8988T (cell line): ENCODE measurements at regions not wholly inside any gene's neighbourhood (a gene's known extent, or its start where the extent isn't known, plus 50 kb on each side); places are given as distances from the start of the nearest gene placed in this dataset.
"Not testable (repeated sequence)": the region's sequence is repeated elsewhere in the genome, so short reads cannot be mapped to it uniquely, and the experiment has no call there.

ENCODE experiments used
- DNase-seq: peaks from one replicate; pipeline ENCODE4 v3.0.0; 2011

DNA sequence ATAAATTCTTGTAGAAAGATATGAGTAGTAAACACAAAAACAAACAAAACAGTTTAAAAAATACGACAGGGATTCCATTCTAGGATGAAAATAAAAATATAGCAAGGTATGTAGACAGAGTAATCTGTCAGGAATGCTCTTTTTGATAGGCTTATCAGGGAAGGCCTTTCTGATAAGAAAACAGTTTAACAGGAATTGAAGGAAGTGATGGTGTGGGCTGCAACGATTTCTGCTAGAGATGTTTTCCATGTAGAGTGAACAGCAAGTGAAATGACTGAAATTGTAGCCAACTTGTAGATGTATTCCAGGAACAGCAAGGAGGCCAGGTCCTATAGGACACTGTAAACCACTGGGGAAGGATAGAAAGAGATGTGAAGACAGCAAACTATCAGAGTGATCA, 689.7 kb upstream of the GJE1 start:
- DNase-seq = no peak

DNA sequence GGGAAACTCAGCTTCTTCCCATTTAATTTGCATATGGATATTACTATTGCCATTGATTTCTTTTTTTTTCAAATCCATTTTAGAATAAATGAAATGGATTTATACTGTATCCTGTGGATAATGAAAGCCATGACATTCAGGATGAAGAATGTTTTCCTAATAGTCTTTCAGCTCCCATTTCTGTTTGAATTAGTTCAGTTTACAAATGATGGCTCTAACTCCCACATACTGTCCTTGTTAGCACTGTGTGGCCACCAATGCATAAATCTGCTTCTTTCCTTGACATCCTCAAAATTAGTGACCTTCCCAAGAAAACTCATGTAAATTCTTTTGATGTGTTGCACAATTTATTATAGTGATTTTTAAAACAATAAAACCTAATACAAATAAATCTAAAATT, 693.2 kb upstream of the GJE1 start:
- no peak for DNase-seq

DNA sequence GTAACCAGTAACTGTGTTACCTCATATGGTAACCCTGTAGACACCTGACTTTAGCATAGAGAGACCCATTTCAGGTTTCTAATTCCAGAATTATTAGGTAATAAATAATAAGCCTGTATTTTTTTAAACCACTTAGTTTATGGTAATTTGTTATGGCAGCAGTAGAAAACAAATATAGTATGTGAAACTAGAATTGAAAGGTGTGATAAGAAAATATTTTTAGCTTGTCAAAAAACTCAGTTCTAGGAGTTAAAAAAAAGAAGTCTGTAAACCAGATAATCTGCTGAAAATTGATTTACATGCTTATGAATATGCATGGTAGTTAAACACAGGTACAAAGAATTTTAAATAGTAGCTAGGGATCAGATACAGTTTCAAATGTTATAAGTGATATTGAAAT, 695.0 kb upstream of the GJE1 start:
- DNase-seq = no peak

DNA sequence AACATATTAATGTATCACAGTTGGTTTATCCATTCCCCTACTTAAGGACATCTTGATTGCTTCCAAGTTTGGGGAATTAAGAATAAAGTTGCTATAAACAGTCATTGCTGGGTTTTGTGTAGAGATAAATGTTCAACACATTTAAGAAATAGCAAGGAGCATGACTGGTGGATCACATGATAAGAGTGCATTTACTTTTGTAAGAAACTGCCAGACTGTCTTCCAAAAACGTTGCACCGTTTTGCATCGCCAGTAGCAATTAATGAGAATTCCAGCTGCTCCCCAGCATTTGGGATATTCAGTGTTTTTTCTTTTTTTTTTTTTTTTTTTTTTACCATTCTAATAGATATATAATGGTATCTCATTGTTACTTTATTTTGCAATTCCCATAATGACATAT, 695.7 kb upstream of the GJE1 start:
- no peak for DNase-seq

DNA sequence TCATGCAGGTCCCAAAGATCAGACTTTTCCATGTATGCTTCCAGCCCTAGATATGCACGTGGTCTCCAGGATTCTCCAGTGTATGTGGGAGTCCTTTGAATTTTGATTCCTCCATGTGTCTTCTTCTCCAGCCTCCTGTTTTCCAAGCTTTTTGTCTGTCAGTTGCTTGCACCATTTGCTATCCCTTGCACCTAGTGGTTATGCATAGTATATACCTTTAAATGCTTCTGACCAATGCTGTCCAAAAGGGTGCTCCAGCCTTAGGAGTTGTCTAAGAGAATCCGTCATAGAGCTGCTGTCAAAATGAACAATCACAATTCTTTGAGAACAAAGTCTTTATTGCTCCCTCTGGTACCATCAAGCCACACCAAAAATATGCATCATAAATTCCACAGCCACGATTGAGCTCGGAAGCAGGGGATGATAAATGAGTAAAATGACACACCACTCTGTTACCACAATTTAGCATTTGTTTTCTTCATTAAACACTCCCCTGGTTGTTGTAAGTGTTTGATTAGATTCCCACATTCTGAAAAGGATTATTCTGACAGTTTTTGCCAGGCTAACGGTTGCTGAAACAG, 706.2 kb upstream of the GJE1 start:
- no peak for DNase-seq

DNA sequence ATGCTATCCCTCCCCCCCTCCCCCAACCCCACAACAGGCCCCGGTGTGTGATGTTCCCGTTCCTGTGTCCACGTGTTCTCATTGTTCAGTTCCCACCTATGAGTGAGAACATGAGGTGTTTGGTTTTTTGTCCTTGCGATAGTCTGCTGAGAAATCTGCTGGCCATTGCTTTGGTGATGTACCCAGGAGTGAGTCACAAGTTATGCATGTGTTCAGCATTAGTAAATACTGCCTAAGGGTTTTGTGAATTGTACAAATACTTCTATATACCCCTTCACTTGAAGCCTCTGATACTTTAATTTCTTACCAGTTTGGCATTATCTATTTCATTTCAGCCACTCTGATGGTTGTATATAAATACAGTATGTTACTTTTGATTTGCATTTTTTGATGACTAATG, 711.3 kb upstream of the GJE1 start:
- DNase-seq = no peak

DNA sequence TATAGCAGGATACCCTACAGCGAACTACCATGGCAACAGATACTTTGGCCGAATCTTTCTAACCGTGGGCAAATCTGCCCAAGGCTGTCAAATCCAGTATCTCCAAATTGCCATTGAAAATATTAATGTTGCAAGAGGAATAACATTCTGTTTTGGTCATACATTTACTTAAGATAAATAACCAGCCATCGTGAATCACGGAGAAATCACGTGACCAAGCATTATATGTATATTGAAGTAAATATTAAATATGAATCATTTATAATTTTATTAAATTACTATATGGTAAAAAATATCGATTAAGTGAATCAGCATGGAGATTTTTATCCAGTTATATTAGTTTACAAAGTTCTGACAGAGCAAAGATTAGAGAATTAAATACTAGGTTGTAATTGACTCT, 714.6 kb upstream of the GJE1 start:
- no peak for DNase-seq

DNA sequence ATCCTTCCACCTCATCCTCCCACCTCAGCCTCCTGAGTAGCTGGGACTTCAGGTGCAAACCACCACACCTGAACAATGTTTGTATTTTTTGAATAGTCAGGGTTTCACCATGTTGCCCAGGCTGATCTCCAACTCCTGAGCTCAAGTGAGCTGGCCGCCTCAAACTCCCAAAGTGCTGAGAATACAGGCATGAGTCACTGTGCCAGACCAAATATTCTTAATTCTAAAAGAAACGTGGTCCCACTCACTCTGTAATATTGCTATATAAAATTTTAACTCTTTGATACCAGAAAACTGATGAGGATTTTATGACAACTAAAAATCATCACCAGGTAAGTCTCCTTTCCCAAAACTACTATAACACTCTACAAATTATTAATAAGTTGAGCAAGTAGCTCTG, 716.8 kb upstream of the GJE1 start:
- no peak for DNase-seq

DNA sequence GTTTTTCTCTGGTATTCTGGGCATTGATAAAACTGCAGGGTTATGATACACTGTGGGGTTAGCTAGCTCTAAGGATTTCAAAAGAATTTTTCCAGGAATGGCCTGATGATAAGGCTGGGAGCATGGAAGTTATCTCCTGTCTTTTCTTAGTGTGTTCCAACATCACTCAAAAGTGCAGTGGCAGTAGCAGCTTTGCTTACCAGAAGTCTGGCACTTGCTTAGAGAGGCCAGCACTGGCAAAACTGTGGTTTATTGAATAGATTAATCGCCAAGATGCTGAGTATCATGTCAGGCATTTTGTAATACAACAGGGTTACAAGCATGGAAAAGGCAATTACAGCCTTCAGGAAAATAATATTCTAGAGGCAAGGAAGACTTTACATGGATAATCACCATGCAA, 719.5 kb upstream of the GJE1 start:
- DNase-seq = no peak

DNA sequence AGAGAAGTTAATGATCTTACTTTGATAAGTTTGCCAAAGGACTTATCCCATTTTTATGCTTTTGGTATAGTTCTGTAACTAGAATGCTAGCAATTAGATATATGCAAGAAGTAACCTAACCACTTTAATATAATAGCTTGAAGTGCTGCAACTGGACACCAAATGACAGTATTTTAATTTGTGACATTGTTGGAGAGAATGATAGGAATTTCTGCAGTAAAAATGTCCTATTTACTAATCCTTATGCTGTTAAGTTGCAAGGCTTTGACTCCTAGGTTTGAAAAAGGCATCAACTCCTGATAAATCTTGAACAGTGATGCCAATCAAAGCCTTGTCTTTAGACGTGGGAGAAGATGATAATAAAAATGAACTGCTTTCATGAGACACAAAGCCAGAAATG, 726.0 kb upstream of the GJE1 start:
- no peak for DNase-seq

DNA sequence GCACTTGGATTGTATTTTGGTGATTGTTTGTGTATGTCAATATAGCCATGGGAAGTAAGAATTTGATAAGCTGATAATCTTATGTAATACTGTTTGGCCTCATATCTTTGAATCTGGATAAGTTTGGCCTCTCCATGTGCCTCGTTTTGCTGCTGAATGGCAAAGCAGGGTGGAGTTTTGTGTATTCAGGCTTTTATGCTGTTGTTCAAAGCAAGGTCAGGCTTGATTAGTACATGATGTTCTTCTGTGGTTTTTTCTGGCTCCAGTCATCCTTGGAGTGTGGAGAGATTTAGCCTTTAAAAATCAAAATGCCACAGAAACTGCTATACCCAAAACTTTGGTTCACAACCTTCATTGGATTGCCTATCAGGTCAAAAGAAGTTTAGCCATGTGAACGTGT, 728.9 kb upstream of the GJE1 start:
- DNase-seq = no peak

DNA sequence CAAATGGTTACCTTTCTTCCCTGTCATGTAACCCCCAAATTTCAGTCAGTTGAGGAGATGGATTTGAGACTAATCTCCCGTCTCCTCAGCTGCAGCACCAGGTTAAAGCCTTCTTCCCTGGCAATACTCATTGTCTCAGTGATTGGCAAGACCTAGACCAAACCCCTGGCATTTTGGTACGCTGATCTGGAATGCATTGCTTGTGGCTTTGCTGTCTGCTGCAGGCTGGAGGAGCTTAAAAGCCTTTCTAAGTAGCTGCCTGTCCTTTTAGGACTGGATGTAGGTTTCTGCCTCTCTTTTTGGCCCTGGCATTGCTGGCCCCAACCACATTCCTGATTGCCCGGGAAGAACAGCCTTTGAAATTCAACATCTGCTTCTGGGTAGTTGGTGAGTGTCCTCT, 729.6 kb upstream of the GJE1 start:
- DNase-seq = no peak

DNA sequence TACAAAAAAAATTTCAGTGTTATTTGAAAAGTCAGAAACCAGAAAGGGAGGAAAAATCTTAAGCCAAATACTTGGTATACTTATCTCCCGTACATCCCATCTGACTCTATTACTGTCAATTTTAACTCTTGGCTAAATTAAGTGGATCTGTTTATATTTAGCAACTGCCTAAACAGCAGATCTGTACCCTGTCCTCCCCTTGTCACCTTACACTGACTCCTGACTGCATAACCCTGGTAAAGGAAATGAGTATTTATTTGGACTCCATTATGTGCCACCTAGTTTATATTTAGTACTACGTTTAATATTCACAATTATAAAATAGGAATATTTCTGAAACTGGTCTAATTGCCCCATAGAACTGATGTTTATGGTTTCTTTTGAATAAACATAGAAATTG, 730.2 kb upstream of the GJE1 start:
- no peak for DNase-seq

DNA sequence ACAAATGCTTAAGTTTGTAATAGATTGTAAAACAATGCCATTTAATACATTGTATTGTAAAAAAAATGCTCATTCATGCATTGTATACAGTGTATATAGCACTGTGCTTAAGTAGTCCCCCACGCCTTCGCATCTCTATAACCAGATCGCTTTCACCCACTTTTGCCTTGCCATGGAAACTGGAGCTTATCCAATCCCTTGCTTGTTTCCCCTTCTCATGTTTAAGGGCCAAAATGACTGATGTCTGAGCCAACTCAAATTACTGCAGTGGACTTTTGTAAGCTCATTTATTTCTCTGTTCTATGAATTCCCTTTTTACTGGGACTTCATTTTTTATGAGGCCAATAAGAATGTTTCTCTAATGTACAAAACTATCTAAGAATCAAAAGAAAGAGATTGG, 730.9 kb upstream of the GJE1 start:
- DNase-seq = no peak

DNA sequence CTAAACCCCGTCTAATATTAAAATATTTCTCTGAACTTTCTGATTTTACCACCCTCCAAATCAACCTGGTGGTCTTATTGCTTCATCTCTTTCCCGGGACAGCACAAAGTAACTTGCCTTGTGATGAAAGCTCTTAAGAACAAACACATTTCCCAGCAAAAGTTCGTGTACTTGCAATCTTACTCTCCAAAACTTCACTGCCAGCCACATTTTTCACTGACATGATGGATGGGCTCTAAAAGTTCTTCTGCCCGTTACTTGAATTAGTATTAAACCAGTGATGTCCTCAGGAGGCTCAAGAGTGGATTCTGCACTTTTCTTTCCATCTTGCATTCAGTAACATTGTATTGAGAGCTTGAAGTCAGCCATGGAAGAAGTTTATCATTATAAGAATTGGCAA, 731.6 kb upstream of the GJE1 start:
- DNase-seq = no peak

DNA sequence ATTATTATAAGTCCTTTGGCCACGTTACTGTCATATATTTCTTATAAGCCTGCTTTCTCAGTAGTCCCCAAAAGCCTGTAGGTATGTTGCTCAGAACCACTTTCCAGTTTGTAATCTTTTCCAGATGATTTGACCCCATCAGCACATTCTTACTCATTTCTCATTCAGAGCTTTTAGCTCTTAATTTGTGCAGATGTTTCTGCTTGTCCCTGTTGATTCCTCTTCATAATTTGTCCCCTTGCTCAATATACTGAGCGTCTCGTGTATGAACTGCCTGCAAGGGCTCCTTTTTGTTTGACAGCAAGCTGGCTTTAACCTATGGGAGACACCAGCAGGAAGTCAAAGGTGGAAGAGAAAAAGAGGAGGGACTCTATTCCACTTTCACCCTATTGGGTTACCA, 733.8 kb upstream of the GJE1 start:
- no peak for DNase-seq

DNA sequence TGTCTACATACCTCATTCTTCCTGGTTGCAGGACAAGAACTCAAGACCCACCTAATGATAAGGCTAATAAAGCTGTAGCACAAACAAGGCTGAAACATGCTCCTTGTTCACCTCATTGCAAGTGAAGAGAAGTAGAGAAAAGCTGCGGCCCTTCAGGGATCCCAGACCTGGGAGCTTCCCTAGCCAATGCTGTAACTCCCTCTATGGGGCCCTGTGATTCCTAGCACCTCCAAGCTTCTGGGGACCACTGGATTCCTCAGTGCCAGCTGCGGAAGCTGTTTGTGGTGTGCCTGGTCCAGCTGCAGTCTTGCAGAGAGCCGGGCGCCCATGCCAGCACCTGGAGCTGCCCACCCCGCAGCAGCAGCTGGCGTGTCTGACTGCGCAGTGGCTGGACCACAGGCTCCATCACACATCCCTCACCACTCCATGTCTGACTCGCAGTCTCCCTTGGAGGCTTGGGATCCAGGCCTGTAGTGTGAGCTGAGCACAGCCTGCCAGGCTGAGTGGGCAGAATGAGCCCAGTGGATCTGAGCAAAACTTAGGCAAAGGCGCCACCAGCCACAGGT, 737.2 kb upstream of the GJE1 start:
- DNase-seq = no peak

DNA sequence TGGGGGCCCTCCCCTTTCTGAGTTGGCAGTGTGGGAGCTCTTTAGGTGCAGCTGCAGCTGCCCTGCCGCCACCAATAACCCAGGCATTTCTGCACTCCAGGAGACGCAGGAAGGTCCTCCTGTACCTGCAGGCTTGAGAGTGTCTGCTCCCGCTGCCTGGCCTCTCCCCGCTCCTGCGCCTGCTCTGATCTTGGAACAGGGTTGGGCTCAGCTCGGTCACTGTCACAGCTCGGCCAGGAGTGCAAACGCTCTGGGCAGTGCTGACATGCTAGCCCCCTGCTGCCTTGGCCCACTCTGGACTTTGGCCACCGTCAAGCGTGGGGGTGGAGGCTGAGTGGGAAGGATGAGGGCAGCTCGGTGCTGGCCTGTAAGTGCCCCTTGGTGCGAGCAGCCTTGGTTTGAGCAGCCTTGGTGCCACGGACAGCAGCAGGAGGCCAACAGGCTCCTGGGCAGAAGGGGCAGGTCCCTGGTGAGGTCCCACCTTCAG, 738.1 kb upstream of the GJE1 start:
- DNase-seq = no peak

DNA sequence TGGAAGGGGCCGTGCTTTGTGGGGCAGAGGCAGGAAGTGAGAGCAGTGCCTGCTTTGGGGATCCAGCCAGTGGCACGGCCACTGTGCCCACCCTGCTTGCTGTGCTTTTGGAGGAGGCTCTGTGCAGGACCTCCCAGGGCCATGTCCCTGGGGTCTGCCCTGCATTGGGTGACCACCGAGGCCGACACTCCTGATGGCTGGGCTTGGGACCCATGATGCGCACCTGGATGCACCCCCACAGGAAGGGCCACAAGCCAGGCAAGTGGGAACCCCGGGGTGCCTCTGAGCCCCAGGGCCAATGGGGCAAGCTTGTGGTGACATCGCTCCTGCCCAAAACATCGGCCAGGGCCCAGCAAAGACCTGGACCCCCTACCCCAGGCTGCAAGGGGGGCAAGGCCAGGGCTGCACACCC, 738.6 kb upstream of the GJE1 start:
- DNase-seq = no peak

DNA sequence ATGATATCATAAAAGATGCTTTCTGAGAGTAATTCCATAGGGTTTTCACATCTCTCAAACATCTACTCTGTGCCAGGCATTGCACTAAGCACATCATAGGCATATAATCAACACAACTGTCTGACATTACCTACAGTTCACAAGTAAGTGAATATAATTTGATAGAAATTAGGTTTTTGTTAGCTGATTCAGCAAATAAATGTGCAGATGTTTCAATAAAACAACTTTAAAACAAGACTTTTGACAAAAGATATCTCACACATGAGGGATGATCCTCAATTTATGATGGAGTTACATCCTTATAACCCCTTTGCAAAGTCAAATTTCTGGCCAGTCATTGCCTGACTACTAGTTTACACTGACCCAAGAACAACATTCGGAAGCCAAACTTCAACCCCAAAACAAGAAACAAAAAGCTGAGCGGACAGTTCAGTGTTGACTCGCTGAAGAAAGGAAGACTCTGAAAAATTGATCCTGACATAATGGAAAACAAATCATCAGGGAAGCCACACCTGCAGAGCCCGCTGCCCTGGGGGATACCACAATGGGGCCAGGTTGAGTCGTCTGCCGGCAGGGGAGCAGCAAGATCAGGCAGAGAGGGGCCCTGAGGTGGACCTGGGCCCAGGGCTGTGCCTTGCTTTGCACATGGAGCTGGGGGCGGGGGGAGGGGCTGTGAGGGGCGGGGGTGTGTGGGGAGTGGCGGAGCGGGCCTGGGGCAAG, 739.2 kb upstream of the GJE1 start:
- DNase-seq = no peak

DNA sequence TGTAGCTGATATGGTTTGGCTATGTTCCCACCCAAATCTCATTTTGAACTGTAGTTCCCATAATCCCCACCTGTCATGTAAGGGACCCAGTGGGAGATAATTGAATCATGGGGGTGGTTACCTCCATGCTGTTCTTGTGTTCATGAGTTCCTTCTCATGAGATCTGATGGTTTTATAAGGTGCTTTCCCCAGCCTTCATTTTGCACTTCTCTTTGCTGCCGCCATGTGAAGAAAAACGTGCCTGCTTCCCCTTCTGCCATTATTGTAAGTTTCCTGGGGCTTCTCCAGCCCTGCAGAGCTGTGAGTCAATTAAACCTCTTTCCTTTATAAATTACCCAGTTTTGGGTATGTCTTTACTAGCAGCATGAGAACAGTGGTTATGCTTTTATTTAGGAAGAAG, 741.6 kb upstream of the GJE1 start:
- DNase-seq = not testable (repeated sequence)

DNA sequence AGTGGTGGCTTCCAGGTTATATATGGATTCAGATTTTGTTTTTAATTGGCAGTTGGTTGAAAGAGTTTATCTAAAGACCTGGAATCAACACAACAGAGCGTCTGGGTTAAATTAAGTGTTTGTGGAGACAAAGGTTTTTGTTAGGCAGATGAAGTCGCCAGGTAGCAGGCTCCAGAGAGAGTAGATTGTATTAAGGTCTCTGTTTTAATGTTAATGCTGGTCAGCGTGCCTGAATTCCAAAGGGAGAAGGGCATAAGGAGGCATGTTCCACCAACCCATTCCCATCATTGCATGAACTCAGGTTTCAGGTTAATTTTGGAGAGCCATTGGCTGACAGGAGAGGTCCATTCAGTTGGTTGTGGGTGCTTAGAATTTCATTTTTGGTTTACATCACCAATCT, 744.1 kb upstream of the GJE1 start:
- DNase-seq = no peak

DNA sequence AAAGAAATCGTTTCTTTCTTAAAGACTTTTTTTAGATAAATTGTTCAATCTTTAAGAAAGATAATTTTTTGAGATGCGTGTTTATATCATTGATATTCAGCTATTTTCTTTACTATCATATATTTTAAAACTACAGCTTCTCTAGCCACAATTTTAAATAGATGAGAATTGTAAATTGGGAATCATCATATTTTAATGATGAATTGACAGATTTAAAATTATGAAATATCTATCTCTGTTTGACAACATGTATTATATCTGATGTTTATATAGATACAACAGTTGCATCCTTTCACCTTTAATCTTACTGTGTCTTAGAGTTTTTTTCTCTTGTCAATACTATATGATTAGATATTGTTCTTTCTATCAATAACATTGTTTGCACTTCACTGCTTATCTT, 762.3 kb upstream of the GJE1 start:
- no peak for DNase-seq

DNA sequence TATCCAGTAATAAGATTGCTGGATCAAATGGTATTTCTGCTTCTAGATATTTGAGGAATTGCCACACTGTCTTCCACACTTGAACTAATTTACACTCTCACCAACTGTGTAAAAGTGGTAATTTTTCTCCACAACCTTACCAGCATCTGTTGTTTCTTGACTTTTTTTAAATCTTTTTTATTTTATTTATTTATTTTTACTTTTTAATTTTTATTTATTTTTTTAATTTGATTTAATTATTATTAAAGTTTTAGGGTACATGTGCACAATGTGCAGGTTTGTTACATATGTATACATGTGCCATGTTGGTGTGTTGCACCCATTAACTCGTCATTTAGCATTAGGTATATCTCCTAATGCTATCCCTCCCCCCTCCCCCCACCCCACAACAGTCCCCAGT, 765.9 kb upstream of the GJE1 start:
- DNase-seq = not testable (repeated sequence)

DNA sequence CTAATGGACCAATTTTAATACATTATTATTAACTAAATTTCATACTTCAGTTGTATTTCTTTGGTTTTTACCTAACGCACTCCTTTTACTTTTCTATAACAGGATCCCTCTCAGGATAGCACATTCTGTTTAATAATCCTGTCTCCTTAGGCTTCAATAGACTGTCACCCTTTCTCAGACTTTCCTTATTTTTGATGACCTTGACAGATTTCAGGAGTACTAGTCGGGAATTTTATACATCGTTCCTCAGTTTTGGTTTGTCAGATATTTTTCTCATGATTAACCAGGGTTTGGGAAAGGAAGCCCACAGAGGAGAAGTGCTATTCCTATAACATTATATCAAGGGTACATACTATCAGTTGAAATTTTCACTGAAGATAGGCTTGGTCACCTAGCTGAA, 768.0 kb upstream of the GJE1 start:
- no peak for DNase-seq
